Limb (tissue), 2 donors: ENCODE measurements at regions not wholly inside any gene's neighbourhood (a gene's known extent, or its start where the extent isn't known, plus 50 kb on each side); places are given as distances from the start of the nearest gene placed in this dataset.

Experiments
- DNase-seq, 2 donors: peaks; one replicate each; pipeline ENCODE4 v3.0.0-alpha.2; 2016; ENCODE audit errors: extremely low spot score in 2 of 2

GRCh38 chr13:42658019-42658418, 84.1 kb downstream of the TNFSF11 start:
- no peak for DNase-seq

- no peak for DNase-seq
These were observed 86.5 kb downstream of the TNFSF11 start for GRCh38 chr13:42660333-42660965.

GRCh38 chr13:42667638-42668037, 93.7 kb downstream of the TNFSF11 start:
- DNase-seq = no peak

- no peak for DNase-seq
These were observed 97.5 kb downstream of the TNFSF11 start for GRCh38 chr13:42671502-42671901.

GRCh38 chr13:42673677-42674076, 99.7 kb downstream of the TNFSF11 start:
- no peak for DNase-seq

- DNase-seq = no peak
These were observed 100.6 kb upstream of the FAM216B start for GRCh38 chr13:42680748-42681147.

- no peak for DNase-seq
These were observed 99.9 kb upstream of the FAM216B start for GRCh38 chr13:42681326-42682100.

- no peak for DNase-seq
These were observed 97.2 kb upstream of the FAM216B start for GRCh38 chr13:42684226-42684625.

- DNase-seq = no peak
These were observed 95.6 kb upstream of the FAM216B start for GRCh38 chr13:42685751-42686150.

- DNase-seq = no peak
These were observed 95.2 kb upstream of the FAM216B start for GRCh38 chr13:42686165-42686564.

GRCh38 chr13:42688821-42689220, 92.6 kb upstream of the FAM216B start:
- DNase-seq = no peak

- no peak for DNase-seq
These were observed 85.2 kb upstream of the FAM216B start for GRCh38 chr13:42696191-42696590.

- no peak for DNase-seq
These were observed 81.5 kb upstream of the FAM216B start for GRCh38 chr13:42699912-42700311.

- peak in 1 of 2 donors; percentile 35 for DNase-seq
These were observed 78.7 kb upstream of the FAM216B start for GRCh38 chr13:42702716-42703115.

GRCh38 chr13:42703740-42704139, 77.6 kb upstream of the FAM216B start:
- no peak for DNase-seq

GRCh38 chr13:42706286-42706685, 75.1 kb upstream of the FAM216B start:
- DNase-seq = no peak

GRCh38 chr13:42707048-42707447, 74.3 kb upstream of the FAM216B start:
- DNase-seq = no peak

GRCh38 chr13:42707586-42707985, 73.8 kb upstream of the FAM216B start:
- peak in 1 of 2 donors; percentile 24 for DNase-seq

GRCh38 chr13:42708391-42708790, 73.0 kb upstream of the FAM216B start:
- DNase-seq = no peak

- no peak for DNase-seq
These were observed 72.1 kb upstream of the FAM216B start for GRCh38 chr13:42709276-42709675.

- no peak for DNase-seq
These were observed 65.5 kb upstream of the FAM216B start for GRCh38 chr13:42715909-42716308.

- no peak for DNase-seq
These were observed 64.2 kb upstream of the FAM216B start for GRCh38 chr13:42717176-42717575.
